Parathyroid adenoma (tissue), 2 donors: ENCODE measurements at regions not wholly inside any gene's neighbourhood (a gene's known extent, or its start where the extent isn't known, plus 50 kb on each side); places are given as distances from the start of the nearest gene placed in this dataset.

Experiments used
- H2AFZ ChIP-seq: fragments of 300-600 bp; sonication (generic); one replicate; pipeline ENCODE4 v1.7.0; 2017; ENCODE audit warnings: antibody characterized with exemption, mild to moderate bottlenecking
- H3K27ac ChIP-seq: fragments of 300-600 bp; sonication (generic); one replicate; pipeline ENCODE4 v1.7.0; 2017
- H3K27me3 ChIP-seq: fragments of 300-600 bp; sonication (generic); one replicate; pipeline ENCODE4 v1.7.0; 2017; ENCODE audit warnings: low read length; ENCODE audit not compliant: control insufficient read depth, insufficient read depth
- H3K36me3 ChIP-seq: fragments of 300-600 bp; sonication (generic); one replicate; pipeline ENCODE4 v1.7.0; 2017; ENCODE audit warnings: low read length; ENCODE audit not compliant: control insufficient read depth, insufficient read depth
- H3K4me1 ChIP-seq: fragments of 300-600 bp; sonication (generic); one replicate; pipeline ENCODE4 v1.7.0; 2017; ENCODE audit warnings: control low read depth
- H3K4me2 ChIP-seq: fragments of 300-600 bp; sonication (generic); one replicate; pipeline ENCODE4 v1.7.0; 2017; ENCODE audit warnings: low read length
- H3K4me3 ChIP-seq: fragments of 300-600 bp; sonication (generic); one replicate; pipeline ENCODE4 v1.7.0; 2017; ENCODE audit warnings: low read depth, low read length
- H3K79me2 ChIP-seq: fragments of 300-600 bp; sonication (generic); one replicate; pipeline ENCODE4 v1.7.0; 2017; ENCODE audit warnings: control low read depth
- H3K9ac ChIP-seq: fragments of 300-600 bp; sonication (generic); one replicate; pipeline ENCODE4 v1.7.0; 2017; ENCODE audit warnings: mild to moderate bottlenecking
- H3K9me3 ChIP-seq: fragments of 300-600 bp; sonication (generic); one replicate; pipeline ENCODE4 v1.7.0; 2017; ENCODE audit warnings: low read length; ENCODE audit not compliant: control insufficient read depth
- CTCF ChIP-seq: fragments of 300-600 bp; sonication (generic); IDR thresholded peaks from one replicate; pipeline ENCODE4 v1.7.0; 2017; ENCODE audit warnings: antibody characterized with exemption, mild to moderate bottlenecking
- donor health status: primary hyperparathyroidism.

- TF ChIP-seq CTCF: no peak
- Histone ChIP-seq H3K79me2 (no peaks in the 10 kb centered on the region), H3K36me3 (no peaks in the 10 kb centered on the region), H3K4me2 (no peak overlapping the region), H3K27ac (no peak overlapping the region), H3K9ac (no peak overlapping the region), H2AFZ (no peak overlapping the region), H3K4me1 (no peaks in the 10 kb centered on the region), H3K4me3 (no peak overlapping the region), H3K9me3 (no peaks in the 10 kb centered on the region), H3K27me3 (no peaks in the 10 kb centered on the region)
These were observed 135.0 kb upstream of the IRX4 start for GRCh38 chr5:2017540-2018389.

DNA sequence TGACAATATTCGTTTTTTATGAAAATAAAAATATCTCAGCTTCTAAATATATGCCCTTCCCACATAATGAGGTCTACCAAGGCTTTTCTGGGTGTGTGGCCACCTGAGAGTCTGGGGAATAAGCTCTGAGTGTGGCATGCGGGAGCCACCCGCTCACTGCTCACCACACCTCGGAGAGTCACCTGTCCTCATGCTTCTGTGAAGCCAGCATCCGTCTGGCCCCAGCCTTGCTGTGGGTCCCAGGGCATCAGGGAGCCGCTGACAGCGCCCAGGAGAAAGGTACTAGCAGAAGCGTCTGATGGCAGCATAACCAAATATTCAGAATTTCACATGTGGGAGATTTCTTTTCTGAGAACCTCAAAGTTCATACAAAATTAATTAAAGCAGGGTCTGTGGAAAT, 133.2 kb upstream of the IRX4 start:
- Histone ChIP-seq H3K4me2 (no peak overlapping the region), H3K27me3 (no peaks in the 10 kb centered on the region), H3K4me3 (no peak overlapping the region), H3K36me3 (no peaks in the 10 kb centered on the region), H3K9me3 (no peaks in the 10 kb centered on the region), H2AFZ (no peak overlapping the region), H3K9ac (no peak overlapping the region), H3K79me2 (no peaks in the 10 kb centered on the region), H3K4me1 (no peaks in the 10 kb centered on the region), H3K27ac (no peak overlapping the region)
- TF ChIP-seq CTCF: no peak

DNA sequence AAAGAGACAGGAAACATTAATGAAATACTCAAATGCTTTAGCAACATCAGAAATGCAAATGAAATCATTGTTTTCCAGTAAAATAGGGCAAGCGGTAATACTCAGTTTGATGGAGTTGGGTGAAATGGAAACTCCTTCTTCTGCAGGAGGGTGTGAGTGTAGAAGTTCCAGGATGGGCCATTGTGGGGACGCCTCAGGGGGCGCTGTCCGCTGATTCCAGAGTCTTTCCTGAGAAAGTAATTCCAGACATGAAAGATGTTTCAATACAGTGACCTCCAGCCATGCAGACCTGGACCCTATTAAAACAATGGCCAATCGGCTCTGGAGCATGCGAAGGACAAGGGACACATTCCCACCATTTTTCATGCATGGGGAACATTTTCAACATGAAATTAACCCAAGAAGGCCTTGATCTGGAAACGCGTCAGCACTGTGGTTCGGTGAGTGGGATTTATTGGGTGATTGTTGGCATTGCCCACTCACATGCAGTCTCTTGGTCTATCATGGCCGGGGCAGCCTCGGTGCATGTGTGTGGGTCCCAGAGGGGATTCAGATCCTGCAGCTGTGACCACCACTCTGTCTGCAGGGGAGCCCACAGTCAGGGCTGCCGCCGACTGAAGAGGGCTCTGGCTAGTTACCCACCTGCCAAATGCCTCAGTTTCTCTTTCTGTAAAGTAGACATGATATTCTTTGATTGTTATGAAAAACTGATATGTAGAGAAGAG, 132.6 kb upstream of the IRX4 start:
- Histone ChIP-seq H3K4me1 (no peaks in the 10 kb centered on the region), H3K36me3 (no peaks in the 10 kb centered on the region), H3K4me2 (no peak overlapping the region), H3K79me2 (no peaks in the 10 kb centered on the region), H3K27me3 (no peaks in the 10 kb centered on the region), H3K9ac (no peak overlapping the region), H3K27ac (no peak overlapping the region), H3K9me3 (no peaks in the 10 kb centered on the region), H3K4me3 (no peak overlapping the region), H2AFZ (no peak overlapping the region)
- no peak for TF ChIP-seq CTCF

GRCh38 chr5:2014058-2014610, 131.4 kb upstream of the IRX4 start:
- no peaks in the 10 kb centered on the region for H3K36me3 ChIP-seq
- H3K4me3 ChIP-seq: no peak overlapping the region
- no peak overlapping the region for H2AFZ ChIP-seq
- no peaks in the 10 kb centered on the region for H3K79me2 ChIP-seq
- no peak overlapping the region for H3K27ac ChIP-seq
- no peaks in the 10 kb centered on the region for H3K9me3 ChIP-seq
- H3K9ac ChIP-seq: no peak overlapping the region
- H3K27me3 ChIP-seq: peaks cover 3% of the 10 kb centered on the region
- no peak for TF ChIP-seq CTCF
- no peaks in the 10 kb centered on the region for H3K4me1 ChIP-seq
- no peak overlapping the region for H3K4me2 ChIP-seq
